DMS153 (cell line): ENCODE measurements at regions not wholly inside any gene's neighbourhood (a gene's known extent, or its start where the extent isn't known, plus 50 kb on each side); places are given as distances from the start of the nearest gene placed in this dataset.
A peak's percentile ranks its signal among the peaks of the same experiment; 100 is the strongest.

Source experiments
- DNase-seq: peaks from one replicate; lab custom pipeline; 2025; lab: John Stamatoyannopoulos, UW

DNA sequence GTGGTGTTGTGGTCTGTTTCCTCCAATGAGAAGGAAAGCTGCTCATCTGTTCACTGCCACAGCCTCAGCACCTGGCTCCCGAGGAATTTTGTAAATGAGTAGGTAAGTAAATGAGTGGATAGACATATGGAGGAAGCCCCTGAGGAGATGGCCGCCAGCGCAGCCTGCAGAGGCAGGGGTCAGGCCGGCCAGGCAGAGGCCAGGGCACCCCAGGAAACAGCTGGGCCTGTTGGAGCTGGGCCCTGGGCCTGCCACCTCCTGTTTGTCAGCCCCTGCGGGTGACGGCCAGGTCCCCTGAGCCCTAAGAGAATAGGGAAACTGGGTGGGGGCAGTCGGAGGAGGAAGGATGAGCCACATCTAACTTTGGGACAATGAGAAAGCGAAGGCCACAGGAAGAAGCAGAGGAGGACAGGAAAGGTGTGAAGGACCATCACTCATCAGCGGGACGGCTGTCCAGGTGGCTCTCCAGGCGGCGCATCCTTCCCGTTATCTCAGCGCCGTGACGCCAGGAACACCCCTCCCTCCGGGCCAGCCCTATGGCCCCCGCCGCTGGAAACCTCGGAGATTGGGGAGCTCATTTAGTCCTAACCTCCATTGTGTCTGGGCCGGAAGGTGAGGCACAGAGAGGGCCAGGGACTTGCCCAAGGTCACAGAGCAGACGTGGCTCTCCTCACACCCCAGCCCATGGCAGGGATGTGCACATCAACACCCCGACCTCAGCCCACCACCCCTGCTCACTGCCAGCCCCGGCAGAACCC, 142.3 kb upstream of the UNC5B start:
- no peak for DNase-seq

DNA sequence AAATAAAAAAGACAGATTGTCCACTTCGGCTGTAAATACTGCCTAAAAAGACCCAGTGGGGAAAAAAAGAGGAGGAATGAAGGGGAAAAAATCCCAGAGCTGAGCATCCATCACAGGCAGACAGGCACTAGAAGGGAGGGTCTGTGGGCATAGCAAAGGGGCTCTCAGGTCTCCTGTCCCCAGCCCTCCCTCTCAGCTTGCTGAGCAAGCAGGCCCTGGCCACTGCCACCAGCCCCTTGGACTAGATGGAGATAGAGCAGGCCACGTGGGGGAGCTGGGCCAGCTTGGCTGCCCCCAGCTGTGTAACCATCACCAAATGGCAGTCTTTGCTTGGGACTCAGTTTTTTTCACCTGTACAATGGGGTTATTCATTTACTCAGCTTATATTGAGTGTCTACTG, 141.6 kb upstream of the UNC5B start:
- DNase-seq = no peak

DNA sequence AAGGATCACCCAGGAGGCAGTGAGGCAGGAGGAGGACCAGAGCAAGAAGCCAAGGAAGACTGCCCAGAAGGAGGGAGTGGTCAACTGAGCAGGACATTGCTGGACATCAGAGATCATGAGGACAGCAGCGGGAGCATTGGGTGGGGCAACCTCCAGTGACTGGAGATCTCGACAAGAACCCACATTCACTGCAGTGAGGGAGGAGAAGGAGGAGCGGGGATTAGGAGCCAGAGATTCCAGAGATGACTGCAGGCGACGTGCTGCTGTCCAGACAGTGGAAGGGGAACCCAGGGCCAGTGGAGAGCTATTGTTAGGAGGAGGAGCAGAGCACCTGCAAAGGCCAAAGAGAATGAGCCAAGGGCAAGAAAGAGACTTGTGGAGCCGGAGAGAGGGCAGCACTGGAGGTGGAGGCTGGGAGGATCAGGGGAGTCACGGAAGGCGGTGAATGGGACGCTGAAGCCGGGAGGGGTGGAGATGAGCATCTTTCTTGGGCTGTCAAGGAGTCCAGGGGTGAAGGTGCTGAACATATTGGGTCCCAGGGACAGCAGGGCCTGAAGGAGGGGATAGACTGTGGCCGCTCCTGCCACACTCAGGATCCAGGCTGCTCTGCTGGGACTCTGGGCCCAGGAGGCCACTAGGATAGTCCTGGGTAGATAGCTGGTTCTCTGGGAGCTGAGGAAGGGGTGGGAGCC, 140.1 kb upstream of the UNC5B start:
- no peak for DNase-seq

DNA sequence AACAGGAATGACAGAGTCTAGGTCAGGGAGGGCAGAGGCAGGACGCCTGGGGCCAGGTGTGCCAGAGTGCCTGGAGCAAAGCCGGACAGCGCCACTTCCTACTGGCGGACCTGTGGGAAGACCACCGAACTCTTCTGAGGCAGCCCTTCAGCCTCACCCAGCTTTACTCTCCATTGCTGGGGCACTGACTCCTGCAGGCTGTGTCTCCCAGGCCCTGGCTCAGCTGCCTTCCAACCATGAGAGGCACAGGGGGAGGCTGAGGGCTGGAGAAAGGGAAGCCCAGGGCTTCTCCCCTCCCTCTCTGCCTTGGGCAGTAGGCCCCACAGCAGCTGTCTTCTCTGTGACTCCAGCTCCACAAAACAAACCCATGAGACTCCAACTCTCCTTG, 139.6 kb upstream of the UNC5B start:
- no peak for DNase-seq

DNA sequence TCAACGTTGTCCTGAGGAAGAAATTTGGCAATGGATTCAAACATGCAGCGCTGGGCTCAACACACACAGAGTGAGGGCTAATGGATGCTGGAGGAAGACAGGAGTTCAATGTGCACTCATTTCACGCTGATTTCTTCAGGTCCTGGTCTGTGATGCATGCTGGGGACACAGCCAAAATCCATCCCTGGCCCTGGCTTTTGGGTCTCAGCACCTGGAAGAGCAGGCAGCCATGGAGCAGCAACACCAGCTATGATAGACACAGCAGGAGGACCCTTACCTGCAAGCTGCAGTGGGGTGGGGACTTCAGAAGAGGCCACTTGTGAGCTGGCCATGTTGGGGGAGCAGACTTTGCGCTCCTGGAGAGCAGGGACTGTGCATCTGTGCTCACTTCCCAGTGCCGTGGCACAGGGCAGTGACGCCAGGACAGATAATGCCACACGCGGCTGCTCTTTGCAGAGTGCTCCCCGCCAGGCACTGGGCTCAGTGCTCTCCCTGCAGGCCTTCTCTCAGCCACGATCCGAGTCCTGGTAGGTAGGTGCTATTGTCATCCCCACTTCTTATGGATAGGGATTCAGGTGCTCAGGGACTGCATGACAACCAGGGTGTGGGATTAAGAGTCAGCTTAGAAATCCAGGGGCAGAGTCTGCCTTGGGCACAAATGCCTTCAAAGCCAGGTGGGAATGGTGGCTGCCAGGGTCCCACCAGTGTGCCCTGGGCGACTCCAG, 138.8 kb upstream of the UNC5B start:
- DNase-seq = no peak

DNA sequence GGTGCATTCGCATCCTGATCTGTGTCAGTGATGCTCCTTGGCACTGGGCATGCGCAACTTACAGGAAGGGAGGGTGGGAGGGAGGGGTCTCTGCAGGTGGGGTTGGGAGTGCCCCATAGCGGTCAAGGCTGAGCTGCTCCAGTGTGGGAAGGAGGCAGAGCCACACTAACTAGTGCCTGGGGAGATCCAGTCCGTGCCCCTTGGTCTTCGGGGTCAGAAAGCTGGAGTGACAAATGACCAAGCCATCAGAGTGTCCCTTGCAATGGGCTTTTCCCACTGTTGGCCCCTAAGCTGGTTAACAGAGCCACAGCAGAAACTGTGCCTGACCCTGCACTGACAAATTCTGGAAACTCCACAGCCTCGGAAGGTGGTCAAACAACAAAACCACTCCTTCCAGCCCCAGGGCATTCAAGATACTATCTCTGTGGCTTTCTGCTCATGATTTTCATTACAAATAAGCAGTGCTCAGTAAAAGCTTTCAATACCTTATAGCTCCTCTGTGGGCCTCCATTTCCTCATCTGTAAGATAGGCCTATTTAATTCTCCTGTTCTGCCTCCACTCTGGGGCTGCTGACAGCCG, 138.1 kb upstream of the UNC5B start:
- DNase-seq = no peak

DNA sequence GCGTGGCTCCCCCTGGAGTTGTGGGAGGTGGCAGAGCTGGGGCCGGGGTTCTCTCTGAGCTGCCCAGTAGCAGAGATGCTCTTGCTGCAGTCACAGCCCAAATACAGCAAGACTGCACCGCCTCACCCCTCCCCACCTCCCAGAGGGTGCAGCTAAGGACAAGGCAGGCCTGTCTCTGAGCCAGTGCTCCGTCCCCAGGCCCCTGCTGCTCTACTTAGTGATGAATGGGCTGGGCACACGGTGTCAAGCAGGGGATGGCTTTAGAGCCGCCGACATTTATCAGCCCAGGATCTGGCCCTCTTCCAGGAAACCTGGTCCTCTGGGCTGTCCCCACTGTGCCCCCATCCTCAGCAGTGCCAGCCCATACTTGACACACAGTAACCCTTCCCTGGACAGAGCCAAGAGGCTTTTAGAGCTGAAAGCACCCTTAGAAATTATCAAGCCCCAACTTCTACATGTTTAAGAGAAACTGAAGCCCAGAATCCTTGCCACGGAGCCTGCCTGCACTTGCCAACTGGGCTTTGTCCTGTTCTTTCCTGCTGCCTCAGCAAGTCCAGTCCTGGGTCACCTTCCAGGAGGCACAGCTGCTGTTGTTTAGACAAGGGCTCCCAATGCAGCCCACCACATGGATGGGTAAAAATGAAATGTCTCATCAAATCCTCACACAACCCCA, 137.1 kb upstream of the UNC5B start:
- DNase-seq = peak; percentile 18

DNA sequence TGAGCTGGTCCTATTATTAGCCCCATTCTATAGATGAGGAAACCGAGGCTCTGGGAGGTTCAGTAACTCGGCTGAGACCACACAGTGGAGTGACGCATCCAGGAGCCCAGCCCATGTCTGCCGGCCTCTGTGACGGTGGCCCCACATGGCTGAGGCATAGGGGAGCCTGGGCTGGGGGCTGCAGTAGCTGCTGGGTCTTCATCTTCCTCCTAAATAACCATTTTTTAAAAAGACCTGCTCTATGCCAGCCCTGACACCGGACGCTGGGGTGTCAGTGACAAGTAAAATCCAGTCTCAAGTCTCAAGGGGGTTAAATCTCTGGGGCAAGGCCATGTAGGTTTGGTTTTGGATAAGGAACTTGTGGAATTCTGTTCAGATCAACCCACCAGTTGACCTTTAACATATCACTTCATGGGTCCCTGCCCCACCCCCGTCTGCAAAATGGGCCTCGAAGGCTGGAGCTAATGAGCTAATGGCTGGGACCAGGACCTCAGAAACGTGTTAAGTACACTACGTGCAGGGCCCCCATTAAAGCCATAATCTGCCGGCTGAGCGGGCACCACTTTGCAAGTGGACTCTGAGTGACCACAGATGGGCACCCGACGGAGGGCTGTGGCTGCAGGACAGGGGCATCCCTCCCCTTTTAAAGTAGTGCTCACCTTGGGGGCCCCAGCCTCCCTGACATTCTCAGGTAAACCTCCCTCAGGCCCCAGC, 136.5 kb upstream of the UNC5B start:
- DNase-seq = no peak

DNA sequence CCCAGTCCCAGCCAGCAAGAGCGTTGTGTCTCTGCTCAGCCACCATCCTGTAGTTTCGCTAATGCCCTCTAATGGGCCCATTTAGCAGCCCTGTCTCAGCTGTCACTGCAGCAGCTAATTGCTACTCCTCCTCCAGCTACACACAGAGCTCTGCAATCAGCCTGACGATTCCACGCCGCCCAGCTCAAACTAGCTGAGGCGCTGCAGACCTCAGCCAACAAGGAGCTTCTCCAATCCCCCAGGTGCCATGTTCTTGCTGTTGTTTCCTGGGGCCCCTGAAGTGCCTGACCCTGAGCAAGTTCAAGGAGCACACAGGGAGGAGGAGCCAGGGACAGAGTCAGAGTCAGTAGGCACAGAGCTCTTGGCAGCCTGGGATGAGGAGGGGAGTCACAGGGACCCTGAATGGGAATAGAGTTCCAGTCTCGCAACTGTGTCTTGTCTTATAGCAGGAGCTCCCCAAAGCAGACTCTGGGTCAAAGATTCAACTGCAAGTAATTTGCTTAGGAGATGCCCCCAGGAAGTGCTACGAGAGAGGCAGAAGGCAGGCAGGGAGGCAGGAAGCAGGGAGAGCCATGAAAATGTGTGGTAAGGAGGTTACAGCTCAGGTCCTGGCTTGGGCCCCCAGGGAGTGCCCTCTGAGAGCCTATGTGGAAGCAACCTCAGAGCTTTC, 135.8 kb upstream of the UNC5B start:
- DNase-seq = no peak

DNA sequence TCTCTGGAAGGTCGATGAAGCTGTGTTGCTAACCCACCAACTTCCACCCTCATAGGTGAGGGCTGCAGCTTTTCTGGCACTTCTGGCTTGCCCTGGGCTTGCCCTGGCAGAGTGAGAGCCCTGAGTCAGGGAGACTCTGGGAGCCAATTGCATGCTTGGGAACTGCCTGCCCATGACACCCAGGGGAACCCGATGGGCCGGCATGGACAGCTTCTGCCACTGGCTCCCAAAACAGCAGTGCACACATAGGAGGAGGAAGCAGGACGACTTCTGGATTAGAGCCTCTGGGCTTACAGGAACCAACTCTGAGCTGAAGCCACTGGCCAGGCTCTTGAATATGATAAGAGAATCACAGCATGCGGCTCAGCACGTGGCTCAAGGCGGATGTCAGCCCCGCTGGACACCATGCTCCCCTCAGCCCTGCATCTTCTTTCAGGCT, 135.2 kb upstream of the UNC5B start:
- DNase-seq = no peak

DNA sequence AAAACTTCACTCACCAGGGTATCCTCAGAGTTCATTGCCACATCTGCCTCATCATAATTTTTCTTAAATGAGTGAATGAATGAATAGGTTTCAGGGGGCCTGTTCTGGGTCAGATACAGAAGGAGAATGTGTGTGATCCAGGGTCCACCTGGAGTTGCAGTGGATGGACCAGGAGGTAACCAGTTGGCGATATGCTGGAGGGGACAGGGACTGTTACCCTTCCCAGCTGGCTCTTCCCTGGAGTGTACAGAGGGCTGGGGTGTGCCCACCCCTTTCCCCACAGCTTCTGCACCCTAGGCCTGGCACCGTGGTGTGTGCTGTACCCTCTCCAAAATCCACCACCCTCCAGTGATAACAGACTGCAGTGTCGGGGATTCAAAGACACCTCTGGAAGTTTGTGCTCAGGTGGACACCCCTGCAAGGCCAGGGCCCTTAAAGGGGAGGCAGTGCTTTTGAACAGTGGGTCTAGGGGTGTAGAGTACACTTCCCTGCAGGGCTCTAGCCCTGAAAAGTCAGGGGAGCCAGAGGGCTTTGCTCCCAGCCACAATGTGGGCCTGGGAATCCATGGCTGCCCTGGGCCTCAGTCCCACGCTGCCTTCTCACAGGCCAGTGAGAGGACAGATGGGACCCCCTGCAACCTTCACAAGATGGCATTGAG, 134.4 kb upstream of the UNC5B start:
- no peak for DNase-seq

DNA sequence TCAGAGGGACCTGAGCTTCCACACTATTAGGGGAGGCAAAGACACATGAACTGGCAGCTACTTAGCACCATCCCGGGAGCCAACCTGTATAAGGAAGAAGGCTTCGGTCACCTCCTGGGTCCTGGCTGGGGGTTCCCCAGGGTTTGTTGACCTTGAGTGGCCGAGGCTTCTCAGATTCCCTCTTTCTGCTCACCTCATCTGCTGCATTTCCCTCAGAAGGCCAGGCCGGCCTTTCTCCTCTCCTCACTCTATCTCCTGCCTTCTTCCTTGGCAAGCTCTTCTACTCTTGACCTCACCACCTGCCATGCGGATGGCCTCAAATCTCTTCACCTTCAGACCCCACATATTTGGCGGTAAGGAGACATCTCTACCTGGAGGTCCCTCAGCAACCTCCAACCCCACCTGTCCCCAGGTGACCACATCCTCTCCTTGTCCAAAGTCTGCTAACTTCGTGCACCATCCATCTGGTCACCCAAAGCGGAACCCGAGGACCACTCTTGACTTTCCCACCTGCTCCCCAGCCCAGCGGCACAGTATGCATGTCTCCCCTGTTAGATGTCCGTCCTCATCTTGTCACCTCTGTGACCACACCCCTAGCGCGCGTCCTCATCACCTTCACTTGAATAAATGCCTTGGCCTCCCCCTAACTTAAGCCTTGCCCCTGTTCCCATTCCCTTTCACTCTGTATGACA, 133.8 kb upstream of the UNC5B start:
- no peak for DNase-seq

DNA sequence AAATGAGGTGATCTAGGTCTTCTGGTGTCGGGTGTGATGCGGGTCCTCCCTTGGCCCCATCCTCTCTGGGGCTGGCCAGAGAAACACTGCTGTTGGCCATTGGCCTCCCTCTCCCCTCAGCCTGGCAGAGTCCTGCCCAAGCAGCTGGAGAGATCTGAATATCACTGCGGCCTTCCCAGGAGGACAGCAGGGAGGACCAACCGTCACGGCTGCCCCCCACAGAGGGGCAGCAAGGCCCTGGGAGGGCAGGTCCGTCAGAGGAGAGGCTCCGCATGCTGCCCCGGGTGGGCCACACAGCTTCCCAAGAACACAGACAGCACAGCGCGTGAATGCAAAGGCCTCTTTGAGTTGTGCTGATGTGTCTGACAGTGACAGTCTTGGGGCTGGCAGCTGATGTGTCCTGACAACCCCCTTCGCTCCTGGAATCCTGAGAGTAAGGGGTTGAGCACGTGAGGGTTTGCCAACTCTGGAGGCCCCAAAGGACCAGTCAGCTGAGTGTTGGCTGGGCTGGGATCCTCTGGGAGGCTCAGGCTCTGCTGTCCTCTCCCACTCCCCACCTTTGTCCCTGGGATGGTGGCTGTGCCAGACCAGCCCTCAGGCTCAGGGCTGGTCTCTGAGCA, 132.5 kb upstream of the UNC5B start:
- DNase-seq = no peak

DNA sequence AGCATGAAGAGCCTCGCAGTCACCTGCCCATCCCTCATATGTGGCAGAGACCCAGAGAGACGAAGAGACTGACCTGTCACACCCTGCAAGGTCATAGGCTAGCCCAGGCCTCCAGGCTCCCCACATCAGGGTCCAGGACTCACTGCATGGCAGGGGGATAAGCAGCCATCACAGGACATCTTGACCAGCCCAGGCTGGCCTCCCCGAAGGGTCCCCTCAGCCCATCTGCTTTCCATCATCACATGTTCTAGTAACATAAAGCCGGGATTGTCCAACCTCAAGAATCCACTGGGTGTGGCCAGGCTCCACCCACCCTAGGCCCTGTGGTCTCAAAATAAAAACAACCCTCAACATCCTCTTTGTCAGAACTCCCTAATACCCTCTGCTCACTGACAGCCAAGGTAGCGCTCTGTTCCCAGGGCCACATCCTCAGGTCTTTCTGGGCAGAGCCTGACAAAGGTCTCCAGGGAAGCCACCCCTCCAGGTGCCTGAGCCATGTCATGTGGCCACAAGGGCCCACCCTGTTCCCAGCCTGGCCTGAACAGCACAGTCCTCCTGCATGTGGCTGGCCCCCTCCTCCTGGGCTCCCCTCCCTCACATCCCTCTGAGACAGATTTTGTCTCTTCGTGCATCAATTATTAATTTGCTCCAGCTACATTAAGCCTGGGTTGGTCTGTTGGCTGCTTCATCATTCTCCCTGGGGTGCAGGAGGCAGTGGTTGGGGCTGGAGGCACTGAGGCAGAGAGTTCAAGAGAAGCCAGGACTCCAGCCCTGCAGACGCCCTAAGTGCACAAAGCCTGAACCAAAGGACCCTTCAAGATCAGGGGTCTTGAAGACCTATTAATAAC, 131.8 kb upstream of the UNC5B start:
- no peak for DNase-seq

DNA sequence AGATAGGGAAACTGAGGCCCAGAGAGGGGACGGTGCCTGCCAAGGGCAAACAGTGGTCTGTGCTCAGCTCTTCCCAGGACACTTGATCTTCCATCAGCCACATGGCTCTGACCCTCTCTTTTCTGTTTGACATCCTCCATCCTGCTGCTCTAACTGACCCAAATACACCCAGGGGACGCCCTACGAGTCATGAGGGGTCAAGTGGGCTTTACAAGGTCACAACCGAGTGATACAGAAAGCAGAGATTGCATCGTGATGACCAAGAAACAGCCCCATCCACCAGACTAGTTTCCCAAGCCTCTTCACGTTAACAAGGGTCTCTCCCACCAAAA, 131.2 kb upstream of the UNC5B start:
- DNase-seq = no peak

DNA sequence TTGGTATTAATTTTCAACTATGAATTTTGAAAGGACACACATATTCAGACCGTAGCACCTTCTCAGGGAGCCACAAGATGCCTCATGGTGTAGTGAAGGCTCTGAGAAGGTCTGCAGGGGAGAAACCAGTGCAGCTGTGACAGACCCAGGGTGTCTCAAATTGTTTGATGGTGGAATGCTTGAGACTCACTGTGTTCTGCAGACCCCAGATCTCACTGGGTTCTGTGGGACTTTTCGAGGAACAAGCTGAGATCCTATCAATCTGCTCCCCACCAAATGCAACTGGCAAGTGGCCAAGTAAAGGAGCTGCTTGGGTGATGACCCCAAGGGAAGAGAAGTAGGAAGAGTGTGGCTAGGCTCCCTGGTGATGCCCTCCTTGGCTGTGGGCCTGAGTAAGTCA, 130.5 kb upstream of the UNC5B start:
- DNase-seq = no peak

DNA sequence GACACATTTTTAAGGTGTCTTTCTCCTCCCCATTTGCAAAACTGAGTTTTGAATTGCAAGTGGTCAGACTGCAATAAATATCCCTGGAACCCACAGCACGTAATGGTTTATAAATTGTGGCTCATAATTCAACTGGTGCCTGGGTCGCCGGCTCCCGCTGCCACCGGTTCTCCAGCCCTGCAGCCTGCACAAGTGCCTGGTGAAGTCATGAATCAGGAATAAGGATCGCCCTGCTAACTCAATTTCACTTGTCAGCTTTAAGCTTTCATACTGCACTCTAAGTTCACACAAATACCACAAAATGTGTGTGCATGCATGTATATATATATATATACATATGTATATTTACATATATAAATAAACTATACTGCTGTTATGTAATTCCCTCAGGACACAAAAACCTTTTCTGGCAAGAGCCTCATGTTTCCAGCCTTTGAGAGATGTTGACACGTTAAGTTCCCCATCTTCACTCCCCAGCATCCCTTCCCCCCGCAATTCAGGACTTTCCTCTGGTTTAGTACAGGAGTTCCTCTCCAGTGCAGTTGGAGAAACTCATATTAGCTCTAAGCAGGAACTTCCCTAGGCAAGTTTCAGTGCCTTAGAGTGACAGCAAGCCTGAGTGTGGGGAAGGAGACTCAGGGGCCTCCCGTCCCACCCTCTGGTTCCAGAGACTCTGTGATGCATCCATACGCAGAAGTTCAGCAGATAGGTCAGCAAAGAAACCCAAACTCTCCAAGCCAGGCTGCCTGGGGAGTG, 129.2 kb upstream of the UNC5B start:
- DNase-seq = no peak

DNA sequence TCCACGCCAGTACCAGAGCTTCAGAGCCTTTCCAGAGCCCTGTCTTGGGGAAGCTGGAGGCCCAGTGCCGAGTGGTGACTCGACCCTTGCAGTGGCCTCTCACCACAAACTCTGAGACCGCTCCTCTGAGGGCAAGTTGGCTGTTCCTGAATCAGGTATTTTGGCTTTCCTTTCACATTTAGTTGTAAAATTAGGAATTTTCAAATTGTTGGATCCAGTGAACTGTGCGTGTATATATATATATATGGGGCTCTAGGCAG, 128.7 kb upstream of the UNC5B start:
- DNase-seq = no peak
